Loucy (cell line): ENCODE measurements at regions not wholly inside any gene's neighbourhood (a gene's known extent, or its start where the extent isn't known, plus 50 kb on each side); places are given as distances from the start of the nearest gene placed in this dataset.

Source experiments
- H2AFZ ChIP-seq: fragments of 200-600 bp; sonication (generic); 2 replicates; pipeline ENCODE4 v1.6.0; 2016; ENCODE audit warnings: antibody characterized with exemption, mild to moderate bottlenecking, low read length, moderate library complexity
- H3F3A ChIP-seq: fragments of 200-600 bp; 2 replicates; pipeline ENCODE4 v1.6.0; 2016; ENCODE audit warnings: antibody characterized with exemption, low read depth, mild to moderate bottlenecking
- H3K27me3 ChIP-seq: fragments of 200-600 bp; sonication (generic); 2 replicates; pipeline ENCODE4 v1.6.1; 2014; ENCODE audit warnings: low read length, mild to moderate bottlenecking; ENCODE audit not compliant: insufficient read depth, poor library complexity, severe bottlenecking
- H3K36me3 ChIP-seq: fragments of 200-600 bp; sonication (generic); 2 replicates; pipeline ENCODE4 v1.6.1; 2016; ENCODE audit warnings: low read length; ENCODE audit not compliant: insufficient read depth
- H3K4me1 ChIP-seq: fragments of 200-600 bp; sonication (generic); 2 replicates; pipeline ENCODE4 v1.5.1; 2014; ENCODE audit warnings: low read length, mild to moderate bottlenecking; ENCODE audit not compliant: insufficient read depth, poor library complexity, severe bottlenecking
- H3K4me2 ChIP-seq: fragments of 200-600 bp; sonication (generic); 2 replicates; pipeline ENCODE4 v1.6.0; 2014; ENCODE audit warnings: antibody characterized with exemption, low read length, low read depth, mild to moderate bottlenecking; ENCODE audit not compliant: poor library complexity, severe bottlenecking
- H3K4me3 ChIP-seq: fragments of 200-600 bp; sonication (generic); 2 replicates; pipeline ENCODE4 v1.5.1; 2014; ENCODE audit warnings: low read length, mild to moderate bottlenecking, mixed read lengths; ENCODE audit not compliant: poor library complexity, severe bottlenecking
- H3K79me2 ChIP-seq: fragments of 200-600 bp; sonication (generic); 2 replicates; pipeline ENCODE4 v1.6.1; 2014; ENCODE audit warnings: low read length; ENCODE audit not compliant: insufficient read depth
- H3K9ac ChIP-seq: fragments of 200-600 bp; sonication (generic); 2 replicates; pipeline ENCODE4 v1.6.0; 2014; ENCODE audit warnings: mild to moderate bottlenecking, low read depth, low read length, moderate library complexity; ENCODE audit not compliant: poor library complexity, severe bottlenecking
- H3K9me2 ChIP-seq: fragments of 200-600 bp; sonication (generic); replicated peaks from 2 replicates; pipeline ENCODE4 v1.6.1; 2016; ENCODE audit warnings: low read depth, low read length, mixed read lengths
- H3K9me3 ChIP-seq: fragments of 200-600 bp; sonication (generic); 2 replicates; pipeline ENCODE4 v1.6.1; 2014; ENCODE audit warnings: mild to moderate bottlenecking, antibody characterized with exemption, low read length, low read depth; ENCODE audit not compliant: insufficient read depth
- H4K20me1 ChIP-seq: fragments of 200-600 bp; sonication (generic); 2 replicates; pipeline ENCODE4 v1.6.0; 2014; ENCODE audit warnings: antibody characterized with exemption, low read length, mild to moderate bottlenecking; ENCODE audit not compliant: insufficient read depth, poor library complexity, severe bottlenecking
- EZH2phosphoT487 ChIP-seq: fragments of 200-600 bp; IDR thresholded peaks from 2 replicates; pipeline ENCODE4 v1.6.1; 2018; ENCODE audit warnings: antibody characterized with exemption, mild to moderate bottlenecking, moderate library complexity, borderline replicate concordance
- TF ChIP-seq, protein P1 (sequence below): fragments of 200-600 bp; sonication (generic); conservative IDR thresholded peaks from 2 replicates; pipeline ENCODE4 v1.5.1; 2014; ENCODE audit warnings: mild to moderate bottlenecking, antibody characterized with exemption, low read length

DNA sequence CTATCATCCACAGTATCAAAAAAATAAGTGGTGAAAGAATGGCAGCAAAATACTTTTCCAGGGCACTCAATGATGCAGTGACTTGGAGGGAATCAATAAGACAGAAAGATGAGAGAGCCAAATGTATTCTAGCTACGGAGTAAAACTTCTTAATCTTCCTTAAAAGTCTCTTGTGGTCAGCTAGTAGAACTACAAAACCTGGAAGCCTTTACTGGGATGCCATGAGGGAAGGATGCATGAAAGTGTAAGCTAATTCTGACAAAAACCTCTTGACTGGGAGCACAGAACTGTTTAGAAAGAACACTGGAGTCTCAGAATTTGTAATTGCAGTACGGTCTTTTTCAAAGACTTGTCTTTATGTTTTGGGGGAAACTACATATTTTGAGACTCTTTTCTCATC lies 432.8 kb upstream of the PTPRD start:
- Histone ChIP-seq H4K20me1 (no peaks in the 10 kb centered on the region), H3K9me3 (no peaks in the 10 kb centered on the region), H3K4me3 (no peak overlapping the region), H3K4me2 (no peak overlapping the region), H3K27me3 (no peaks in the 10 kb centered on the region), H3K4me1 (no peaks in the 10 kb centered on the region), H3F3A (no peaks in the 10 kb centered on the region), H3K79me2 (no peaks in the 10 kb centered on the region), H3K36me3 (no peaks in the 10 kb centered on the region), H3K9ac (no peak overlapping the region), H2AFZ (no peak overlapping the region), H3K9me2 (no peaks in the 10 kb centered on the region)
- TF ChIP-seq EZH2phosphoT487 = no peak
- TF ChIP-seq, protein P1, sequence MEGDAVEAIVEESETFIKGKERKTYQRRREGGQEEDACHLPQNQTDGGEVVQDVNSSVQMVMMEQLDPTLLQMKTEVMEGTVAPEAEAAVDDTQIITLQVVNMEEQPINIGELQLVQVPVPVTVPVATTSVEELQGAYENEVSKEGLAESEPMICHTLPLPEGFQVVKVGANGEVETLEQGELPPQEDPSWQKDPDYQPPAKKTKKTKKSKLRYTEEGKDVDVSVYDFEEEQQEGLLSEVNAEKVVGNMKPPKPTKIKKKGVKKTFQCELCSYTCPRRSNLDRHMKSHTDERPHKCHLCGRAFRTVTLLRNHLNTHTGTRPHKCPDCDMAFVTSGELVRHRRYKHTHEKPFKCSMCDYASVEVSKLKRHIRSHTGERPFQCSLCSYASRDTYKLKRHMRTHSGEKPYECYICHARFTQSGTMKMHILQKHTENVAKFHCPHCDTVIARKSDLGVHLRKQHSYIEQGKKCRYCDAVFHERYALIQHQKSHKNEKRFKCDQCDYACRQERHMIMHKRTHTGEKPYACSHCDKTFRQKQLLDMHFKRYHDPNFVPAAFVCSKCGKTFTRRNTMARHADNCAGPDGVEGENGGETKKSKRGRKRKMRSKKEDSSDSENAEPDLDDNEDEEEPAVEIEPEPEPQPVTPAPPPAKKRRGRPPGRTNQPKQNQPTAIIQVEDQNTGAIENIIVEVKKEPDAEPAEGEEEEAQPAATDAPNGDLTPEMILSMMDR = no peak

DNA sequence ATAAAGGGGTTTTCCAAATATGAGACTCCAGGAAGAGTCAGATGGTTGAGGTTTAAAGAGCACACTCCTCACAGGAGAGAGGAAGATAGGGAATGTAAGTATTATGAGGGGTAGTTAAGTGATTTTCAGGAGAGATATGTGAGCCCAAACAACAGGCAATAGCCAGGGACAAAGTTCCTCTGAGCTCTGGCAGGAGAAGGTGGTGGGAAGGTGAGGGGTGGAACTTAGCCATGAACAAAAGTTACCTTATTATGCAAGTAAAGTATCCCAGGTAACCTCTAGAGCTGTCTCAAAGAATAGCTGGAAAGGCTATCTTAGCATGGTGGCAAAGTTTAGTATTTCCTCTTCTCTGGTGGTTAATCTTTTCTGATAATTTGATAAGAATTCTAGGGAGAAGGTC lies 450.5 kb upstream of the PTPRD start:
- H3K27me3 ChIP-seq = no peaks in the 10 kb centered on the region
- H3K79me2 ChIP-seq = no peaks in the 10 kb centered on the region
- no peaks in the 10 kb centered on the region for H3K9me3 ChIP-seq
- no peaks in the 10 kb centered on the region for H4K20me1 ChIP-seq
- no peaks in the 10 kb centered on the region for H3K4me1 ChIP-seq
- peaks cover 3% of the 10 kb centered on the region; the same call in 1 of the 2 replicates for H3K9me2 ChIP-seq
- TF ChIP-seq, protein P1 = no peak
- TF ChIP-seq EZH2phosphoT487 = no peak
- no peaks in the 10 kb centered on the region for H3K36me3 ChIP-seq
- no peak overlapping the region for H3K4me2 ChIP-seq
- no peak overlapping the region for H2AFZ ChIP-seq
- H3K9ac ChIP-seq = no peak overlapping the region
- H3F3A ChIP-seq = no peaks in the 10 kb centered on the region
- no peak overlapping the region for H3K4me3 ChIP-seq

DNA sequence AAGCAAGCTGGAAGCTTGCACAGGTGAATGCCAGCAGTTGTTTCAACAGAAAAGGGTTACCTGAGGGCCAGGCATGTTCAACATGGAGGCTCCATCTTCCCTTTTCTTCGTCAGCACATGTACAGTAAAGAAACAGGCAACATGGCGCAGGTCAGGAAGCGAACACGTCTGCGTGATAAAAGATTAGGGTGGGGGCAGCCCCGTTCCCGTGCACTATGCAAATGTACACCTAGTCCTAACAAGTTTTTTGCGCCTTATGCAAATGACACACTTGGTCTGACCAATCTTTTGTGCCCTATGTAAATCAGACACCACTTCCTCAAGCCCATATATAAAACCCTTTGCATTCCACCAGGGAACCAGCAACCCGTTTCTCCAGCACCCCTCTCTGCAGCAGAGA lies 452.1 kb upstream of the PTPRD start:
- Histone ChIP-seq H4K20me1 (no peaks in the 10 kb centered on the region), H3K27me3 (no peaks in the 10 kb centered on the region), H3K36me3 (no peaks in the 10 kb centered on the region), H2AFZ (no peak overlapping the region), H3K4me2 (no peak overlapping the region), H3K79me2 (no peaks in the 10 kb centered on the region), H3K4me1 (no peaks in the 10 kb centered on the region), H3K9ac (no peak overlapping the region), H3F3A (no peaks in the 10 kb centered on the region), H3K4me3 (no peak overlapping the region), H3K9me3 (no peaks in the 10 kb centered on the region), H3K9me2 (peaks cover 3% of the 10 kb centered on the region; the same call in 1 of the 2 replicates)
- no peak for TF ChIP-seq EZH2phosphoT487
- TF ChIP-seq, protein P1 = no peak
